Breast epithelium (tissue), 3 donors: ENCODE measurements at regions not wholly inside any gene's neighbourhood (a gene's known extent, or its start where the extent isn't known, plus 50 kb on each side); places are given as distances from the start of the nearest gene placed in this dataset.

Experiments
- POLR2A ChIP-seq: fragments of 450-650 bp; IDR thresholded peaks from one replicate; pipeline ENCODE4 v1.6.1; 2016; ENCODE audit warnings: antibody characterized with exemption, mild to moderate bottlenecking, moderate library complexity
- TF ChIP-seq, protein P1 (sequence below), 3 donors: fragments of 450-650 bp; IDR thresholded peaks; one replicate each; pipeline ENCODE4 v1.5.1; 2016 to 2017; ENCODE audit warnings: antibody characterized with exemption in 3 of 3, mild to moderate bottlenecking in 3 of 3, moderate library complexity in 3 of 3

DNA sequence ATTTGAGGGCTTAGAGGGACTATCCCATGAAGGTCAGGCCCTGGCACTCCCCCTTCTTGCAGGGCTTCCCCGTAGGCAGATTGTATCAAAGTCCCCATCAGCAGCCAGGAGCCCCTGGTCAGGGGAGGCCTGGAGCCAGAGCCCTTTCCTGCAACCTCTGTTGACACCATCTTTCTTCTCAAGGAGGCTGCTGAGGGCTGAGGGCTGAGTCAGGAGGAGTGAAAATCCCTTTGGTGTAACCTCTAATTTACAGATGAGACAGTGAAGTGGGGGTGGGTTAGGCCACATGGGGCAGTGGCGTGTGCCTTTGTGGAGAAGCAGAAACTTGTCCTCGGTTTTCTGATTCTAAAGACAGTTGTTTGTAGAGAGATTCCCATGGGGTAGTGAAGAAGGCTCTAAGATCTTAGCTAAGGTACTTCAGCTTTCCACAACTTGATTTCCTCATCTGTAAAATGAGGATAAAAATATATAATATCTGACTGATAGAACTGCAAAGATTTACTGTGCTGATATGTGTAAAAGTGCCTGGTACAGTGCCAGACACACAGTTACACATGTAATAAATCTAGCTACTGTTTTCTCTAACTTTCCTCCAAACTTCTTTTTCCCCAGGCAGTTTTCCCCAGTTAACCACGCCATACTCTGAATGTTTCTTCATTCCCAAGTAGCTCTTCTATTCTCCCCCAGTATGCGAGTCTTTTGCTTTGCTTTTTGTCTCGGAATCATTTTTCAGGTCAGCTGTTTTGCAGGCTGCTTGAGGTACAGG is 249.4 kb upstream of the TPM1 start:
- TF ChIP-seq POLR2A: no peak
- TF ChIP-seq, protein P1, sequence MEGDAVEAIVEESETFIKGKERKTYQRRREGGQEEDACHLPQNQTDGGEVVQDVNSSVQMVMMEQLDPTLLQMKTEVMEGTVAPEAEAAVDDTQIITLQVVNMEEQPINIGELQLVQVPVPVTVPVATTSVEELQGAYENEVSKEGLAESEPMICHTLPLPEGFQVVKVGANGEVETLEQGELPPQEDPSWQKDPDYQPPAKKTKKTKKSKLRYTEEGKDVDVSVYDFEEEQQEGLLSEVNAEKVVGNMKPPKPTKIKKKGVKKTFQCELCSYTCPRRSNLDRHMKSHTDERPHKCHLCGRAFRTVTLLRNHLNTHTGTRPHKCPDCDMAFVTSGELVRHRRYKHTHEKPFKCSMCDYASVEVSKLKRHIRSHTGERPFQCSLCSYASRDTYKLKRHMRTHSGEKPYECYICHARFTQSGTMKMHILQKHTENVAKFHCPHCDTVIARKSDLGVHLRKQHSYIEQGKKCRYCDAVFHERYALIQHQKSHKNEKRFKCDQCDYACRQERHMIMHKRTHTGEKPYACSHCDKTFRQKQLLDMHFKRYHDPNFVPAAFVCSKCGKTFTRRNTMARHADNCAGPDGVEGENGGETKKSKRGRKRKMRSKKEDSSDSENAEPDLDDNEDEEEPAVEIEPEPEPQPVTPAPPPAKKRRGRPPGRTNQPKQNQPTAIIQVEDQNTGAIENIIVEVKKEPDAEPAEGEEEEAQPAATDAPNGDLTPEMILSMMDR (IDR thresholded peaks at IDR 0.05): no peak
